ENCODE measurements at regions not wholly inside any gene's neighbourhood (a gene's known extent, or its start where the extent isn't known, plus 50 kb on each side); places are given as distances from the start of the nearest gene placed in this dataset.

- WGBS (ENCODE audit: extremely low coverage, insufficient coverage, insufficient read length): no CpG with 5 or more reads among the region's 19 CpGs
- no peak overlapping the region for H4K12ac ChIP-seq (ENCODE audit: low read depth, low read length)
Observed at GRCh38 chr9:108626743-108627142, 229.0 kb downstream of the ACTL7B start.

GRCh38 chr9:108621991-108622855 is 233.6 kb downstream of the ACTL7B start:
- WGBS (ENCODE audit: extremely low coverage, insufficient coverage, insufficient read length): no CpG with 5 or more reads among the region's 3 CpGs
- H3K27ac ChIP-seq (ENCODE audit: low read depth, low read length): no peak overlapping the region

More at GRCh38 chr9:108626743-108627142, 229.0 kb downstream of the ACTL7B start:
- Histone ChIP-seq H2BK12ac (ENCODE audit: low read length) (no peak overlapping the region), H3K79me2 (ENCODE audit: control insufficient read depth, insufficient read depth, low read length, poor library complexity) (no peaks in the 10 kb centered on the region), H3K4ac (ENCODE audit: low read depth, low read length) (no peak overlapping the region), H3K18ac (ENCODE audit: low read length) (no peak overlapping the region), H3K9me3 (ENCODE audit: insufficient read depth, low read depth, low read length) (no peaks in the 10 kb centered on the region), H2BK5ac (ENCODE audit: low read depth, low read length, poor library complexity) (no peak overlapping the region), H3K4me1 (ENCODE audit: control insufficient read depth in 1 of 2, insufficient read depth in 2 of 2, low read length in 2 of 2) (no peaks in the 10 kb centered on the region), H3K79me1 (ENCODE audit: low read length) (no peaks in the 10 kb centered on the region), H3K23ac (ENCODE audit: low read length) (no peak overlapping the region), H3K14ac (ENCODE audit: low read length) (no peak overlapping the region), H3K27ac (ENCODE audit: low read depth, low read length) (no peak overlapping the region), H2BK120ac (ENCODE audit: insufficient read depth, low read length, poor library complexity) (no peak overlapping the region), H3K27me3 (ENCODE audit: insufficient read depth, low read length) (no peaks in the 10 kb centered on the region), H3K9ac (ENCODE audit: low read length) (no peak overlapping the region), H2AK5ac (ENCODE audit: low read length) (no peak overlapping the region), H3K36me3 (ENCODE audit: control insufficient read depth in 1 of 2, insufficient read depth in 2 of 2, low read length in 2 of 2) (no peaks in the 10 kb centered on the region), H4K91ac (ENCODE audit: low read depth, low read length) (no peak overlapping the region), H3K4me2 (ENCODE audit: low read length) (no peak overlapping the region), H3K4me3 (ENCODE audit: low read depth, low read length) (no peak overlapping the region), H2AFZ (ENCODE audit: insufficient read depth, low read length, poor library complexity) (no peak overlapping the region), H4K8ac (ENCODE audit: low read depth, low read length) (no peak overlapping the region)
- DNase-seq: no peak

GRCh38 chr9:108620767-108621166 is 235.0 kb downstream of the ACTL7B start:
- H3K79me2 ChIP-seq (ENCODE audit: control insufficient read depth, insufficient read depth, low read length, poor library complexity): no peaks in the 10 kb centered on the region
- H2BK12ac ChIP-seq (ENCODE audit: low read length): no peak overlapping the region
- no peaks in the 10 kb centered on the region for H3K27me3 ChIP-seq (ENCODE audit: insufficient read depth, low read length)
- no peak for DNase-seq
- no peak overlapping the region for H3K9ac ChIP-seq (ENCODE audit: low read length)
- no peak overlapping the region for H2AFZ ChIP-seq (ENCODE audit: insufficient read depth, low read length, poor library complexity)
- H4K8ac ChIP-seq (ENCODE audit: low read depth, low read length): no peak overlapping the region
- no peak overlapping the region for H4K91ac ChIP-seq (ENCODE audit: low read depth, low read length)
- no peaks in the 10 kb centered on the region for H3K4me1 ChIP-seq (ENCODE audit: control insufficient read depth in 1 of 2, insufficient read depth in 2 of 2, low read length in 2 of 2)
- H4K12ac ChIP-seq (ENCODE audit: low read depth, low read length): no peak overlapping the region
- no peak overlapping the region for H3K4me3 ChIP-seq (ENCODE audit: low read depth, low read length)
- H3K4me2 ChIP-seq (ENCODE audit: low read length): no peak overlapping the region
- no peak overlapping the region for H2BK5ac ChIP-seq (ENCODE audit: low read depth, low read length, poor library complexity)
- no CpG with 5 or more reads among the region's 2 CpGs for WGBS (ENCODE audit: extremely low coverage, insufficient coverage, insufficient read length)
- no peaks in the 10 kb centered on the region for H3K9me3 ChIP-seq (ENCODE audit: insufficient read depth, low read depth, low read length)
- no peak overlapping the region for H3K14ac ChIP-seq (ENCODE audit: low read length)
- no peak overlapping the region for H3K18ac ChIP-seq (ENCODE audit: low read length)
- H3K27ac ChIP-seq (ENCODE audit: low read depth, low read length): no peak overlapping the region
- no peaks in the 10 kb centered on the region for H3K79me1 ChIP-seq (ENCODE audit: low read length)
- no peak overlapping the region for H2BK120ac ChIP-seq (ENCODE audit: insufficient read depth, low read length, poor library complexity)
- no peak overlapping the region for H2AK5ac ChIP-seq (ENCODE audit: low read length)
- no peak overlapping the region for H3K23ac ChIP-seq (ENCODE audit: low read length)
- no peak overlapping the region for H3K4ac ChIP-seq (ENCODE audit: low read depth, low read length)
- H3K36me3 ChIP-seq (ENCODE audit: control insufficient read depth in 1 of 2, insufficient read depth in 2 of 2, low read length in 2 of 2): no peaks in the 10 kb centered on the region

More at GRCh38 chr9:108621991-108622855, 233.6 kb downstream of the ACTL7B start:
- no peak overlapping the region for H3K14ac ChIP-seq (ENCODE audit: low read length)
- no peak overlapping the region for H2AFZ ChIP-seq (ENCODE audit: insufficient read depth, low read length, poor library complexity)
- DNase-seq: peak in 1 of 2 donors; percentile 58
- H2BK5ac ChIP-seq (ENCODE audit: low read depth, low read length, poor library complexity): no peak overlapping the region
- no peaks in the 10 kb centered on the region for H3K4me1 ChIP-seq (ENCODE audit: control insufficient read depth in 1 of 2, insufficient read depth in 2 of 2, low read length in 2 of 2)
- H3K79me2 ChIP-seq (ENCODE audit: control insufficient read depth, insufficient read depth, low read length, poor library complexity): no peaks in the 10 kb centered on the region
- no peaks in the 10 kb centered on the region for H3K27me3 ChIP-seq (ENCODE audit: insufficient read depth, low read length)
- no peak overlapping the region for H4K91ac ChIP-seq (ENCODE audit: low read depth, low read length)
- H3K4ac ChIP-seq (ENCODE audit: low read depth, low read length): no peak overlapping the region
- no peak overlapping the region for H2AK5ac ChIP-seq (ENCODE audit: low read length)
- no peak overlapping the region for H3K9ac ChIP-seq (ENCODE audit: low read length)
- H3K9me3 ChIP-seq (ENCODE audit: insufficient read depth, low read depth, low read length): no peaks in the 10 kb centered on the region
- no peak overlapping the region for H3K4me2 ChIP-seq (ENCODE audit: low read length)
- H2BK120ac ChIP-seq (ENCODE audit: insufficient read depth, low read length, poor library complexity): no peak overlapping the region
- no peak overlapping the region for H4K8ac ChIP-seq (ENCODE audit: low read depth, low read length)
- no peaks in the 10 kb centered on the region for H3K79me1 ChIP-seq (ENCODE audit: low read length)
- H3K4me3 ChIP-seq (ENCODE audit: low read depth, low read length): no peak overlapping the region
- no peaks in the 10 kb centered on the region for H3K36me3 ChIP-seq (ENCODE audit: control insufficient read depth in 1 of 2, insufficient read depth in 2 of 2, low read length in 2 of 2)
- no peak overlapping the region for H4K12ac ChIP-seq (ENCODE audit: low read depth, low read length)
- no peak overlapping the region for H2BK12ac ChIP-seq (ENCODE audit: low read length)
- no peak overlapping the region for H3K23ac ChIP-seq (ENCODE audit: low read length)
- H3K18ac ChIP-seq (ENCODE audit: low read length): no peak overlapping the region

- Histone ChIP-seq H4K12ac (ENCODE audit: low read depth, low read length) (no peak overlapping the region), H2AK5ac (ENCODE audit: low read length) (no peak overlapping the region), H2BK5ac (ENCODE audit: low read depth, low read length, poor library complexity) (no peak overlapping the region), H3K18ac (ENCODE audit: low read length) (no peak overlapping the region), H3K9ac (ENCODE audit: low read length) (no peak overlapping the region), H3K4me3 (ENCODE audit: low read depth, low read length) (no peak overlapping the region), H3K79me1 (ENCODE audit: low read length) (no peaks in the 10 kb centered on the region), H4K91ac (ENCODE audit: low read depth, low read length) (no peak overlapping the region), H2BK12ac (ENCODE audit: low read length) (no peak overlapping the region), H3K4me1 (ENCODE audit: control insufficient read depth in 1 of 2, insufficient read depth in 2 of 2, low read length in 2 of 2) (no peaks in the 10 kb centered on the region), H3K4ac (ENCODE audit: low read depth, low read length) (no peak overlapping the region), H3K27ac (ENCODE audit: low read depth, low read length) (no peak overlapping the region), H4K8ac (ENCODE audit: low read depth, low read length) (no peak overlapping the region), H3K14ac (ENCODE audit: low read length) (no peak overlapping the region), H3K36me3 (ENCODE audit: control insufficient read depth in 1 of 2, insufficient read depth in 2 of 2, low read length in 2 of 2) (no peaks in the 10 kb centered on the region), H3K23ac (ENCODE audit: low read length) (no peak overlapping the region), H2AFZ (ENCODE audit: insufficient read depth, low read length, poor library complexity) (no peak overlapping the region), H3K4me2 (ENCODE audit: low read length) (no peak overlapping the region), H3K9me3 (ENCODE audit: insufficient read depth, low read depth, low read length) (no peaks in the 10 kb centered on the region), H3K79me2 (ENCODE audit: control insufficient read depth, insufficient read depth, low read length, poor library complexity) (no peaks in the 10 kb centered on the region), H2BK120ac (ENCODE audit: insufficient read depth, low read length, poor library complexity) (no peak overlapping the region), H3K27me3 (ENCODE audit: insufficient read depth, low read length) (no peaks in the 10 kb centered on the region)
- no CpG with 5 or more reads among the region's 8 CpGs for WGBS (ENCODE audit: extremely low coverage, insufficient coverage, insufficient read length)
- DNase-seq: peak; percentile 22 to 63
Observed at GRCh38 chr9:108618906-108619550, 236.8 kb downstream of the ACTL7B start.
